ENCODE measurements at regions not wholly inside any gene's neighbourhood (a gene's known extent, or its start where the extent isn't known, plus 50 kb on each side); places are given as distances from the start of the nearest gene placed in this dataset.

DNA sequence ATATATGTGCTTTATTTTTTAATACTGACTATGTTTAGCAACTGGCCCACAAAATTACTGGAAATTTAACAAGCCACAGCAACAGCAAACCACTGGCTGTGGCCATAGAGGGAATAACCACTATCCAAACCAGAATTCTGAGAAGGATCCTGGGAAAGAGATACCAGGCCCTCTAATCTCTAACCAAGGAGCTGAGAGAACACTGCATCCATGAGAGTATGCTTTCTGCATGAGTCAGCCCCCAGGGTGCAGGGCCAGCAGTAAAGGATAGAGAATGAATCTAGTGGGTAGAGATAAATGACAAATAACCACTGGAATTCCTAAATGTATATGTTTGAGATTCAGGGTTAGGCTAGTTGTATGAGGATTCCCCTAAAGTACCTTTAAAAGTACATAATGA, 221.8 kb downstream of the KIT start:
- TF ChIP-seq, protein P1, sequence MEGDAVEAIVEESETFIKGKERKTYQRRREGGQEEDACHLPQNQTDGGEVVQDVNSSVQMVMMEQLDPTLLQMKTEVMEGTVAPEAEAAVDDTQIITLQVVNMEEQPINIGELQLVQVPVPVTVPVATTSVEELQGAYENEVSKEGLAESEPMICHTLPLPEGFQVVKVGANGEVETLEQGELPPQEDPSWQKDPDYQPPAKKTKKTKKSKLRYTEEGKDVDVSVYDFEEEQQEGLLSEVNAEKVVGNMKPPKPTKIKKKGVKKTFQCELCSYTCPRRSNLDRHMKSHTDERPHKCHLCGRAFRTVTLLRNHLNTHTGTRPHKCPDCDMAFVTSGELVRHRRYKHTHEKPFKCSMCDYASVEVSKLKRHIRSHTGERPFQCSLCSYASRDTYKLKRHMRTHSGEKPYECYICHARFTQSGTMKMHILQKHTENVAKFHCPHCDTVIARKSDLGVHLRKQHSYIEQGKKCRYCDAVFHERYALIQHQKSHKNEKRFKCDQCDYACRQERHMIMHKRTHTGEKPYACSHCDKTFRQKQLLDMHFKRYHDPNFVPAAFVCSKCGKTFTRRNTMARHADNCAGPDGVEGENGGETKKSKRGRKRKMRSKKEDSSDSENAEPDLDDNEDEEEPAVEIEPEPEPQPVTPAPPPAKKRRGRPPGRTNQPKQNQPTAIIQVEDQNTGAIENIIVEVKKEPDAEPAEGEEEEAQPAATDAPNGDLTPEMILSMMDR (IDR thresholded peaks at IDR 0.05) = no peak
- TF ChIP-seq POLR2A (IDR thresholded peaks at IDR 0.05) = no peak

Data from uterus (tissue), 2 donors.